ENCODE measurements at regions not wholly inside any gene's neighbourhood (a gene's known extent, or its start where the extent isn't known, plus 50 kb on each side); places are given as distances from the start of the nearest gene placed in this dataset.

DNA sequence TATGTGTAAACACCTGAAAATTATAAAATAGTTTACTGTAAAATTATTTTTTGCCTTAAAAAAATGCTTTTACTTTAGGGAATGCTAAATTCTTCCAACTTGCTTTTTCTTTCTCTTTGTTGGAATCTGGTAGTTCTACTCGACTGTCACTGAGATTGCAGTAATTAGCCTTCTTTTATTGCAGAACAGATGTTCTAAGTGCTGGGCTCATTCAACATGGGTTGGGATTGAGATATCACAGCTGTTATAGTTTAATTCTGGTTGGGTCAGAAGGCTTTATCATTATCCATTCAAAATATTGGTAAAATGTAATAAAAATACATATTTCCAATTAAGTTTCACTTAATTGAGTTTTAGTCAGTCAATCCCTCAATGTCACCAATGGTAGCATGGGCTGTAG lies 686.7 kb downstream of the CDH18 start:
- H3K4me3 Mint-ChIP-seq, result no peak overlapping the region
- H3K9me3 Mint-ChIP-seq, result peaks cover 5% of the 10 kb centered on the region
- H3K27ac Mint-ChIP-seq, result no peak overlapping the region
- no peaks in the 10 kb centered on the region for H3K36me3 Mint-ChIP-seq (ENCODE audit: low read depth)
- no peaks in the 10 kb centered on the region for H3K27me3 Mint-ChIP-seq (ENCODE audit: low read depth)
- H3K4me1 Mint-ChIP-seq, result no peaks in the 10 kb centered on the region
- TF ChIP-seq, protein P1, sequence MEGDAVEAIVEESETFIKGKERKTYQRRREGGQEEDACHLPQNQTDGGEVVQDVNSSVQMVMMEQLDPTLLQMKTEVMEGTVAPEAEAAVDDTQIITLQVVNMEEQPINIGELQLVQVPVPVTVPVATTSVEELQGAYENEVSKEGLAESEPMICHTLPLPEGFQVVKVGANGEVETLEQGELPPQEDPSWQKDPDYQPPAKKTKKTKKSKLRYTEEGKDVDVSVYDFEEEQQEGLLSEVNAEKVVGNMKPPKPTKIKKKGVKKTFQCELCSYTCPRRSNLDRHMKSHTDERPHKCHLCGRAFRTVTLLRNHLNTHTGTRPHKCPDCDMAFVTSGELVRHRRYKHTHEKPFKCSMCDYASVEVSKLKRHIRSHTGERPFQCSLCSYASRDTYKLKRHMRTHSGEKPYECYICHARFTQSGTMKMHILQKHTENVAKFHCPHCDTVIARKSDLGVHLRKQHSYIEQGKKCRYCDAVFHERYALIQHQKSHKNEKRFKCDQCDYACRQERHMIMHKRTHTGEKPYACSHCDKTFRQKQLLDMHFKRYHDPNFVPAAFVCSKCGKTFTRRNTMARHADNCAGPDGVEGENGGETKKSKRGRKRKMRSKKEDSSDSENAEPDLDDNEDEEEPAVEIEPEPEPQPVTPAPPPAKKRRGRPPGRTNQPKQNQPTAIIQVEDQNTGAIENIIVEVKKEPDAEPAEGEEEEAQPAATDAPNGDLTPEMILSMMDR (IDR thresholded peaks at IDR 0.05; ENCODE audit: unreplicated experiment in 3 of 3), result no peak

- Mint-ChIP-seq H3K27me3 (ENCODE audit: low read depth) (no peaks in the 10 kb centered on the region), H3K4me3 (no peak overlapping the region), H3K9me3 (peaks cover 8% of the 10 kb centered on the region), H3K4me1 (no peaks in the 10 kb centered on the region), H3K27ac (no peak overlapping the region), H3K36me3 (ENCODE audit: low read depth) (no peaks in the 10 kb centered on the region)
- TF ChIP-seq, protein P1 (IDR thresholded peaks at IDR 0.05; ENCODE audit: unreplicated experiment in 3 of 3), result no peak
These were observed 673.2 kb downstream of the CDH18 start for GRCh38 chr5:19314840-19315239.

DNA sequence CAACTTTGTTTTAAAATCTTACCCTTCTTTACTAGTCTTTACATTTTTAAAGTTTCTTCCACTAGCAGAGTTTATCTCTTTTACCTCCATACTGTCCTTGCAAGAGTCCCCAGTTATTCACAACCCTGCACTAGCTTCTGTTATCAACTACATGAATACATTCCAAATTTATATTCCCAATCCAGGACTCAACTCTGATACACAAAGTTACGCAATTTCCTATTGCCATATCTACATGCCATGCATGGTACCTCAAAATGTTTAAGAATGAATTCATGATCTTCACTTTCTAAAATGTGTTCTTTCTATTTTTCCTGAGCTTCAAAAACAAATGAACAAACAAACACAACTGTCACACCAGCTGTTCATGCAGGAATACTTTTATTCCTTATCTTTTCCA lies 668.7 kb downstream of the CDH18 start:
- H3K4me1 Mint-ChIP-seq, result no peaks in the 10 kb centered on the region
- H3K36me3 Mint-ChIP-seq (ENCODE audit: low read depth), result no peaks in the 10 kb centered on the region
- no peaks in the 10 kb centered on the region for H3K27me3 Mint-ChIP-seq (ENCODE audit: low read depth)
- H3K4me3 Mint-ChIP-seq, result no peak overlapping the region
- no peak overlapping the region for H3K27ac Mint-ChIP-seq
- no peaks in the 10 kb centered on the region for H3K9me3 Mint-ChIP-seq
- TF ChIP-seq, protein P1 (IDR thresholded peaks at IDR 0.05; ENCODE audit: unreplicated experiment in 3 of 3), result no peak

DNA sequence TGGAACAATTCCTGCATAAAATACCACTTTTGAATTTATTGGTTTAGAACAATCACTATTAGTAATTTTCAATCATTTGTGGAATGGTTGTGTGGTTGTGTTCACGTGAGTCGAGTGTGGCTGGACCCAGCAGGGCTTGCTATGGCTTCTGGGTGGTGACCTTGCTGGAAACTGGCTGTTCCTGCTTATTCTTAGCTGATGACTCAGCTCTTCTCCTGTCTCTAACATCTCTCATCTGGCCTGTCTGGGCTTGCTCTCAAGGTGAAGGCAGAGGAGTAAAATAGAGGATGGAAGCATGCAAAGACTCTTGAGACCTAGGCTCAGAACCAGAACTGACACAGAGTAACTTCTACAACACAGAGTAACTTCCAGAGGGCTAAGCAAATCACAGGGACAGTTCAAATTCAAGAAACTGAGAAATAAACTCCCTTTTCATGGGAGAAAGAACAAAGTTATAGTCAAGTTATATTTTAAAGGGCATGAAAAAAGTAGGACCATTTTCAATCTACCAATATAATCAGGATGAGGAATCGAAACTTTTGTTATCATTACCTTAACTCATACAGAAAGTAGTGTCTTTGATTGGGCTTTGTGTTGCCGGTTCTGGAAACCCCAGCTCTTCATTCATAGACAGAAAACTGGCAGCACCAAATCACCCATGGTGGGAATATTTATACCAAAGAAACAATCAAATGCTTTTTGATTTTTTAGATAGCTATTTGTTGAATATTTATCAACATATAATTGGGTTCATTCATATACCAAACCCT lies 665.1 kb downstream of the CDH18 start:
- Mint-ChIP-seq H3K36me3 (ENCODE audit: low read depth) (no peaks in the 10 kb centered on the region), H3K4me1 (no peaks in the 10 kb centered on the region), H3K9me3 (no peaks in the 10 kb centered on the region), H3K27ac (no peak overlapping the region), H3K27me3 (ENCODE audit: low read depth) (no peaks in the 10 kb centered on the region), H3K4me3 (no peak overlapping the region)
- TF ChIP-seq, protein P1 (IDR thresholded peaks at IDR 0.05; ENCODE audit: unreplicated experiment in 3 of 3), result no peak

DNA sequence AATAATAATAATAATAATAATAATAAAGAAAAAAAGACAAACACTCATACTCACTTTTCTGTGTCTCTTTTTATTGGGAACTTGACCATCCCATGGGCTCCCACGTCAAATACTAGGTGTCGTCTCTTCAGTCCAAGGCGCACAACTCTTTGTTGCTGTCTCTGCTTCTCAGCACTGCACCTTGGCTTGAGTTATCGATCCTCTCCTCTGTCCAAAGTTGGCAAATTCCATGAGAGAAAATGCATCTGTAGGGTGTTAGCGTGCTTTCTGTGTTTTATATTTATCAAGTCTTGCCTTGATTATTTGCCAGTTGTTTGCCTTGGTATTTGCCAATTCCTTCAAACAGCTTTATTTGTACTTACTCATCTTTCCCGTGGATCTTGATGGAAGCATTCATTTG lies 653.7 kb downstream of the CDH18 start:
- TF ChIP-seq, protein P1 (IDR thresholded peaks at IDR 0.05; ENCODE audit: unreplicated experiment in 3 of 3), result no peak
- H3K4me1 Mint-ChIP-seq, result no peaks in the 10 kb centered on the region
- H3K4me3 Mint-ChIP-seq, result no peak overlapping the region

DNA sequence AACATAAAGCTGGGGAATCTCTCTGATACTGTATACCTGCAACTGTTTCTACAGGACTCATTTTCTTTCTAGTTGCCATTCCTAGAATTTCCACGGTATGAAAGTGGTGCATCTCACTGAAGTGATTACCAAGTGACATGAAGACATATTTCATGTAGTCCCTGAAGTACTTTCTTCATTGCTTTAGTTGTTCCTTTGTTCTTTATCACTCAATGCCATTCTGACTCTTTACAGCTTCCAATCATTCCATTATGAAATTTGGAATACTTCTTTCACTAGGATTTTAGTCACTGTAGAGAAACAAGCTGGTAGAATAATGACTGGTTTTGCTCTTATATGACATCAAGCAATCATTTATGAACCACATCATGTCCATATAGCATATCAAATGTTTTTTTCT lies 645.1 kb downstream of the CDH18 start:
- TF ChIP-seq, protein P1 (IDR thresholded peaks at IDR 0.05; ENCODE audit: unreplicated experiment in 3 of 3), result no peak
- Mint-ChIP-seq H3K4me1 (no peaks in the 10 kb centered on the region), H3K27me3 (ENCODE audit: low read depth) (no peaks in the 10 kb centered on the region), H3K4me3 (no peak overlapping the region), H3K9me3 (peaks cover 3% of the 10 kb centered on the region), H3K27ac (no peak overlapping the region), H3K36me3 (ENCODE audit: low read depth) (no peaks in the 10 kb centered on the region)

More for the DNA sequence above, 653.7 kb downstream of the CDH18 start:
- H3K9me3 Mint-ChIP-seq, result no peaks in the 10 kb centered on the region
- no peaks in the 10 kb centered on the region for H3K27me3 Mint-ChIP-seq (ENCODE audit: low read depth)
- H3K36me3 Mint-ChIP-seq (ENCODE audit: low read depth), result no peaks in the 10 kb centered on the region
- H3K27ac Mint-ChIP-seq, result no peak overlapping the region
